Ovary (tissue), 7 donors: ENCODE measurements at regions not wholly inside any gene's neighbourhood (a gene's known extent, or its start where the extent isn't known, plus 50 kb on each side); places are given as distances from the start of the nearest gene placed in this dataset.

Experiments
- DNase-seq, 5 donors: peaks; one replicate each; pipeline ENCODE4 v3.0.0-alpha.2; 2019 to 2020
- H3K27ac ChIP-seq, 2 donors: fragments of 200-600 bp; one replicate each; pipeline versions ENCODE4 v1.5.1 to v1.8.0; 2019 to 2022
- H3K27me3 ChIP-seq: fragments of 200-600 bp; one replicate; pipeline ENCODE4 v1.8.0; 2022
- H3K36me3 ChIP-seq: fragments of 200-600 bp; sonication (generic); one replicate; pipeline ENCODE4 v1.5.1; 2019
- H3K4me1 ChIP-seq: one replicate; pipeline ENCODE4 v1.8.1; 2013; ENCODE audit warnings: mild to moderate bottlenecking, moderate library complexity; ENCODE audit not compliant: insufficient read depth
- H3K4me3 ChIP-seq: fragments of 200-600 bp; sonication (generic); one replicate; pipeline ENCODE4 v1.5.1; 2017
- H3K9me3 ChIP-seq, 2 donors: fragments of 200-600 bp in 1 of 2; sonication (generic) in 1 of 2; one replicate each; pipeline versions ENCODE4 v1.5.1 to v1.8.1; 2013 to 2019; ENCODE audit warnings: mild to moderate bottlenecking in 1 of 2, moderate library complexity in 1 of 2
- EP300 ChIP-seq: sonication (generic); formaldehyde crosslinking; IDR thresholded peaks from one replicate; pipeline ENCODE4 v1.6.1; 2017; ENCODE audit warnings: antibody characterized with exemption
- POLR2A ChIP-seq: fragments of 450-650 bp; IDR thresholded peaks from one replicate; pipeline ENCODE4 v1.6.1; 2017; ENCODE audit warnings: antibody characterized with exemption, mild to moderate bottlenecking, moderate library complexity
- WGBS, 3 donors: extraction: QIAGEN DNeasy Blood & Tissue Kit in 1 of 3; methylation state at CpG; one replicate each; pipeline versions ENCODE4 v1.1.5 to v1.1.7; 2013 to 2017; 5-methylcytosine and 5-hydroxymethylcytosine counted together
- intact Hi-C, 4 donors: fragments of 100-400 bp; cut with DNase I; formaldehyde crosslinking; loops; one replicate each; pipeline versions ENCODE4 v1.11.0 to v1.15.1; 2022 to 2023
- TF ChIP-seq, protein P1 (sequence below), 3 donors: fragments of 450-650 bp in 2 of 3; fragments of 200-600 bp in 1 of 3; IDR thresholded peaks; one replicate each; pipeline versions ENCODE4 v1.5.1 to v1.8.0; 2016 to 2022; ENCODE audit warnings: antibody characterized with exemption in 3 of 3, mild to moderate bottlenecking in 1 of 3
- donor health status: DM: no; HTN: no; CAD: no; lungs with moderate emphysema.
- donor health status: DM: no; HTN: no; CAD: no.
- donor health status: Bipolar disorder and iron deficiency.
- donor health status: DM: no; HTN: no; CAD: no.
- donor health status: DM: yes; HTN: yes; CAD: no.

DNA sequence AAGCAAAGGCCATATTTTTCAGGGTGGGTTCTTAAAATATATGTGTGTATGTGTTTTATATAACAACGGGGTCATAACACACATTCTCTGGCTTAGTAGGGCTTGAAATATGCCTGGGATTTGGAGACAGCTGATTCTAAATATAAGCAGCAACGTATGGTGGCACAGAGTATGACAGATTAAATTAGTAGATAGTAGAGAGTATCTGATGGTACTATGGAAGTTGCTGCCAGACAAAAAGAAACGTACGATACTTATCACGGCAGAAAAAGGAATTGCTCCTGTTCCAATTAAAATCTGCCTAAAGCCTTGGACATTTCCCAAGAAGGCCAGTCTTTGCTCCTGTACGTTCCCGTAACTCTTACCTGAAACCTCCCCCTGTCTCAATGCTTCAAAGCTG lies 607.9 kb upstream of the ID2 start:
- 82 to 85% (median 85%) methylated on average over 7 of the region's 7 CpGs for WGBS, 3 donors
- intact Hi-C loops = no loop called here
- Histone ChIP-seq H3K4me3 (no peak overlapping the region), H3K27me3 (no peaks in the 10 kb centered on the region), H3K36me3 (no peaks in the 10 kb centered on the region), H3K9me3 (no peaks in the 10 kb centered on the region), H3K4me1 (no peaks in the 10 kb centered on the region), H3K27ac (no peak overlapping the region)
- TF ChIP-seq EP300 = no peak
- TF ChIP-seq, protein P1, sequence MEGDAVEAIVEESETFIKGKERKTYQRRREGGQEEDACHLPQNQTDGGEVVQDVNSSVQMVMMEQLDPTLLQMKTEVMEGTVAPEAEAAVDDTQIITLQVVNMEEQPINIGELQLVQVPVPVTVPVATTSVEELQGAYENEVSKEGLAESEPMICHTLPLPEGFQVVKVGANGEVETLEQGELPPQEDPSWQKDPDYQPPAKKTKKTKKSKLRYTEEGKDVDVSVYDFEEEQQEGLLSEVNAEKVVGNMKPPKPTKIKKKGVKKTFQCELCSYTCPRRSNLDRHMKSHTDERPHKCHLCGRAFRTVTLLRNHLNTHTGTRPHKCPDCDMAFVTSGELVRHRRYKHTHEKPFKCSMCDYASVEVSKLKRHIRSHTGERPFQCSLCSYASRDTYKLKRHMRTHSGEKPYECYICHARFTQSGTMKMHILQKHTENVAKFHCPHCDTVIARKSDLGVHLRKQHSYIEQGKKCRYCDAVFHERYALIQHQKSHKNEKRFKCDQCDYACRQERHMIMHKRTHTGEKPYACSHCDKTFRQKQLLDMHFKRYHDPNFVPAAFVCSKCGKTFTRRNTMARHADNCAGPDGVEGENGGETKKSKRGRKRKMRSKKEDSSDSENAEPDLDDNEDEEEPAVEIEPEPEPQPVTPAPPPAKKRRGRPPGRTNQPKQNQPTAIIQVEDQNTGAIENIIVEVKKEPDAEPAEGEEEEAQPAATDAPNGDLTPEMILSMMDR (IDR thresholded peaks at IDR 0.05) = no peak
- no peak for TF ChIP-seq POLR2A
- DNase-seq = no peak

DNA sequence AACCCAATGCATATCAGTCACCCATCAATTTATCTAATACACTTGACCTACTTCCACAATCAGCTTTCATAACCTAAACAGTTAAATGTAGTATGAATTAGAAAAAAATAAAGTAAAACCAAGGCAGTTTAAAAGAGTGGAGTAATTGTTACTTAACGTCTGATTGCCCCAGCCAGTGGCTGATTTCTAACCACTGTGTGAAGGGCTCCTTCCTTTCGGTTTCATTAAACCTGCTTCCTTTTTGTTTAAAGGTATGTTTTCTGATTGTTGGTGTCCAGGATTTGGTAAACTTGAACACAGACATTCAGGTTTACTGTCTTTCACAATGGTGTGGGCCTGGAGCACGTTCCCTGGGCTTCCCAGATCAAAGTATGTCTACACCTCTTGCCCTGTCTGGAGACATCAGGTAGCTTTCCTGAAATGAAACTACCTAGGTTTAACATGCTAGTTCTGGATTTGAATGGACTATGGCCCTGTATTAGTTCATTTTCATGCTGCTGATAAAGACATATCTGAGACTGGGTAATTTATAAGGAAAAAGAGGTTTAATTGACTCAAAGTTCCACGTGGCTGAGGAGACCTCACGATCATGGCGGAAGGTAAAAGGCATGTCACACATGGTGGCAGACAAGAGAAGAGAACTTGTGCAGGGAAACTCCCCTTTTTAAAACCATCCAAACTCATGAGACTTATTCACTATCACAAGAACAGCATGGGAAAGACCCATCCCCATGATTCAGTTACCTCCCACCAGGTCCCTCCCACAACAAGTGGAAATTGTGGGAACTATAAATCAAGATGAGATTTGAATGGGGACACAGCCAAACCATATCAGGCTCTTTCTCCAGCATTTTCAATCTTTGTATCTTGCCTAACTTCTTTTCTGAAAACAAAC lies 605.2 kb upstream of the ID2 start:
- Histone ChIP-seq H3K4me1 (no peaks in the 10 kb centered on the region), H3K9me3 (no peaks in the 10 kb centered on the region), H3K27ac (no peak overlapping the region), H3K27me3 (no peaks in the 10 kb centered on the region), H3K36me3 (no peaks in the 10 kb centered on the region), H3K4me3 (no peak overlapping the region)
- no peak for DNase-seq
- WGBS, 3 donors = 80 to 82% (median 81%) methylated on average over 6 of the region's 6 CpGs
- intact Hi-C loops = no loop called here
- no peak for TF ChIP-seq POLR2A
- TF ChIP-seq, protein P1 (IDR thresholded peaks at IDR 0.05) = no peak
- TF ChIP-seq EP300 = no peak

DNA sequence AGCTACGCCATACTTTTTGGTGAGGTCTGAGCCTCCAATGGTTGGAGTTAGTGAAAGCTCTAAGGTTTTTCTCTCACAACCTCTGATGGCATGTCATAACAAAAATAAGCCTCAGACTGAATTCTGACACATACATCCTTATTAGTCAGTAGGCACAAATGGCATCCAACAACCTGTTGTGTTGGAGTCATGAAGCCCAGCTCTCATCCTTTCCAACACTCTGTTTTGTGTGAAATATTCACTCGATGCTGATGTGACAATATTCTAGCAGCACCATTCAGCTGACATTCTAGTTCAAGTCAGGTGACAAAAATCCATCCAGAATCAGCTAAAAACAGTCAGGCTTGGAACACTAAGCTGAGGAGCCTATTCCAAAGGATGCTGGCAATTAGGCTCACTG lies 603.2 kb upstream of the ID2 start:
- TF ChIP-seq EP300 (no peak), POLR2A (no peak)
- TF ChIP-seq, protein P1 (IDR thresholded peaks at IDR 0.05) = no peak
- Histone ChIP-seq H3K4me3 (no peak overlapping the region), H3K9me3 (no peaks in the 10 kb centered on the region), H3K27me3 (no peaks in the 10 kb centered on the region), H3K4me1 (no peaks in the 10 kb centered on the region), H3K27ac (no peak overlapping the region), H3K36me3 (no peaks in the 10 kb centered on the region)
- DNase-seq = no peak
- 94 to 96% (median 95%) methylated on average over 2 of the region's 2 CpGs for WGBS, 3 donors
- intact Hi-C loops = no loop called here

DNA sequence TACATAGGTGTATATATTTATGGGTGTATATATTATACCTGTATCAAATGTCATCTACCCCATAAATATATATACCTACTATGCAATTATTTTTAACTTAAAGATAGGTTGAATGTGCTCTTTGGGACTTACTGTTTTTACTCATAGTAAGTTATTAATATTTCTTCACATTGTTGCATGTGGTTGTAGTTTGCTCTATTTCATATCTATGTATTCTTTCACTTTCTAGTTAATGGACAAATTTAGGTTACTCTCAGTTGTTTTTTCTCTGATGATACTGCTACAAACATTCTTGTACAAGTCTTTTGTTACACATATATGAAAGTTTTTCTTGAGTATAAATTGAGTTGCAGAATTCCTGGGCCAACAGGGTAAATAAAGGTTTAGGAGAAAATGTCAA lies 601.8 kb upstream of the ID2 start:
- no peaks in the 10 kb centered on the region for H3K4me1 ChIP-seq
- DNase-seq = no peak
- H3K9me3 ChIP-seq = no peaks in the 10 kb centered on the region
- H3K27ac ChIP-seq = no peak overlapping the region
- H3K27me3 ChIP-seq = no peaks in the 10 kb centered on the region
- no peaks in the 10 kb centered on the region for H3K36me3 ChIP-seq
- H3K4me3 ChIP-seq = no peak overlapping the region
- TF ChIP-seq, protein P1 (IDR thresholded peaks at IDR 0.05) = no peak
- no peak for TF ChIP-seq EP300
- intact Hi-C loops = no loop called here
